Gastroesophageal sphincter (tissue), 3 donors: ENCODE measurements at regions not wholly inside any gene's neighbourhood (a gene's known extent, or its start where the extent isn't known, plus 50 kb on each side); places are given as distances from the start of the nearest gene placed in this dataset.

ENCODE experiments used
- EP300 ChIP-seq: sonication (generic); formaldehyde crosslinking; IDR thresholded peaks from one replicate; pipeline ENCODE4 v1.6.1; 2017; ENCODE audit warnings: antibody characterized with exemption, mild to moderate bottlenecking
- POLR2A ChIP-seq, 2 donors: fragments of 450-650 bp; IDR thresholded peaks; one replicate each; pipeline ENCODE4 v1.6.1; 2017; ENCODE audit warnings: antibody characterized with exemption in 2 of 2, mild to moderate bottlenecking in 2 of 2, moderate library complexity in 1 of 2
- POLR2AphosphoS5 ChIP-seq: sonication (generic); formaldehyde crosslinking; IDR thresholded peaks from one replicate; pipeline ENCODE4 v1.6.1; 2017; ENCODE audit warnings: antibody characterized with exemption
- TF ChIP-seq, protein P1 (sequence below), 4 experiments: fragments of 200-600 bp in 2 of 4; fragments of 450-650 bp in 2 of 4; sonication (generic) in 1 of 4; IDR thresholded peaks; one replicate each; pipeline ENCODE4 v1.5.1; 2017 to 2019; ENCODE audit warnings: antibody characterized with exemption in 4 of 4, mild to moderate bottlenecking in 2 of 4, moderate library complexity in 2 of 4

DNA sequence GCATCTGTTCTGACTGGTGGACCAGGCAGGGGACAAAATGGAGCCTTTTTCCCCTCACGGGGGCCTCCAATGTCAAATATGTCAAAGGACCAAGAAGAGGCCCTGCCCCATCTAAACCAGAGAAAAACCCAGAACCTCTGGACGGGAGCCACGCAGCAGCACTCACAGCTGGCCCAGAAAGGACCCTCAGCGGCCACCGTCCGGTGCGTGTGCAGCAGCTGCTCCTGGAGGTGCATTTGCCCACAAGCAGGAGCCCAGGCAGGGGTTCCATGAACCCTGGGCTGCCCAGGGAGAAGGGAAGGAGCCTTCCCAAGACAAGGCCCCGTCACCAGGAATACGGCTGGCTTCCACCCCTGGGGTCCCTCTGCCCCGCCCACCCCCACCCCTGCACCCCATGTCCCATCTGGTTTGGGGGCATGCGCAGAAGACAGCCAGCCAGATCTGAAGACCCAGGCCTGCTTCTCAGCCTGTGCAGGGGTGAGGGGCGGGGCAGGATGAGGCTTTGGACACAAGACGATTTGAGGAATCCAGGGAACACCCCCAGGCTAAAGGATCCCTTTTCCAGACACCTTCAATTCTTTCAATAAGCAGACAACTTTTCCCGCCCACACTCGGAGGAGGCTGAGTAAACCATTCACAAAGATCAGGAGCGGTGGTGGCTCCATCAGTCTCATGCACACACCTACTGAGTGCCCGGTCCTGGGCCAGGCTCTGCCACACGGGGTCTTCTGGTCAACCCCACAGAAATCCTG is 423.1 kb downstream of the SHANK2 start:
- TF ChIP-seq, protein P1, sequence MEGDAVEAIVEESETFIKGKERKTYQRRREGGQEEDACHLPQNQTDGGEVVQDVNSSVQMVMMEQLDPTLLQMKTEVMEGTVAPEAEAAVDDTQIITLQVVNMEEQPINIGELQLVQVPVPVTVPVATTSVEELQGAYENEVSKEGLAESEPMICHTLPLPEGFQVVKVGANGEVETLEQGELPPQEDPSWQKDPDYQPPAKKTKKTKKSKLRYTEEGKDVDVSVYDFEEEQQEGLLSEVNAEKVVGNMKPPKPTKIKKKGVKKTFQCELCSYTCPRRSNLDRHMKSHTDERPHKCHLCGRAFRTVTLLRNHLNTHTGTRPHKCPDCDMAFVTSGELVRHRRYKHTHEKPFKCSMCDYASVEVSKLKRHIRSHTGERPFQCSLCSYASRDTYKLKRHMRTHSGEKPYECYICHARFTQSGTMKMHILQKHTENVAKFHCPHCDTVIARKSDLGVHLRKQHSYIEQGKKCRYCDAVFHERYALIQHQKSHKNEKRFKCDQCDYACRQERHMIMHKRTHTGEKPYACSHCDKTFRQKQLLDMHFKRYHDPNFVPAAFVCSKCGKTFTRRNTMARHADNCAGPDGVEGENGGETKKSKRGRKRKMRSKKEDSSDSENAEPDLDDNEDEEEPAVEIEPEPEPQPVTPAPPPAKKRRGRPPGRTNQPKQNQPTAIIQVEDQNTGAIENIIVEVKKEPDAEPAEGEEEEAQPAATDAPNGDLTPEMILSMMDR (IDR thresholded peaks at IDR 0.05): no peak
- TF ChIP-seq POLR2A (IDR thresholded peaks at IDR 0.05): no peak
- TF ChIP-seq POLR2AphosphoS5: no peak
- no peak for TF ChIP-seq EP300
